ENCODE measurements at regions not wholly inside any gene's neighbourhood (a gene's known extent, or its start where the extent isn't known, plus 50 kb on each side); places are given as distances from the start of the nearest gene placed in this dataset.
"Not testable (repeated sequence)": the region's sequence is repeated elsewhere in the genome, so short reads cannot be mapped to it uniquely, and the experiment has no call there.

- no peaks in the 10 kb centered on the region for H3K4me1 ChIP-seq
- no peak for DNase-seq
- H3K27ac ChIP-seq, result no peak overlapping the region
- no peaks in the 10 kb centered on the region for H3K36me3 ChIP-seq
- no peaks in the 10 kb centered on the region for H3K9me3 ChIP-seq
- 80 to 85% methylated on average over 4 of the region's 4 CpGs for WGBS, 2 donors
- no peaks in the 10 kb centered on the region for H3K27me3 ChIP-seq
- TF ChIP-seq CTCF (IDR thresholded peaks at IDR 0.05), result no peak
- no peak for TF ChIP-seq POLR2A (IDR thresholded peaks at IDR 0.05)
- intact Hi-C loops (cut with DNase I), result no loop called here
- no peak overlapping the region for H3K4me3 ChIP-seq (replicated peaks in 1 of 3)
Measured at GRCh38 chr15:35271371-35272043, 186.4 kb upstream of the NANOGP8 start.

- Histone ChIP-seq H3K4me3 (replicated peaks in 1 of 3) (no peak overlapping the region), H3K27ac (no peak overlapping the region), H3K27me3 (no peaks in the 10 kb centered on the region), H3K36me3 (no peaks in the 10 kb centered on the region), H3K4me1 (no peaks in the 10 kb centered on the region), H3K9me3 (no peaks in the 10 kb centered on the region)
- no peak for TF ChIP-seq CTCF (IDR thresholded peaks at IDR 0.05)
- TF ChIP-seq POLR2A (IDR thresholded peaks at IDR 0.05), result no peak
- intact Hi-C loops (cut with DNase I), result no loop called here
- 62 to 64% methylated on average over 5 of the region's 5 CpGs for WGBS, 2 donors
- DNase-seq, result no peak
Measured at GRCh38 chr15:35260941-35261340, 175.8 kb upstream of the NANOGP8 start.

GRCh38 chr15:35260274-35260673, 175.2 kb upstream of the NANOGP8 start:
- H3K4me3 ChIP-seq (replicated peaks in 1 of 3); H3K27me3 ChIP-seq; H3K36me3 ChIP-seq; H3K9me3 ChIP-seq; intact Hi-C loops (cut with DNase I); H3K27ac ChIP-seq; H3K4me1 ChIP-seq; DNase-seq: not testable (repeated sequence)
- 97 to 98% methylated on average over 6 of the region's 6 CpGs for WGBS, 2 donors

- Histone ChIP-seq H3K4me3 (replicated peaks in 1 of 3) (no peak overlapping the region), H3K27me3 (no peaks in the 10 kb centered on the region), H3K4me1 (no peaks in the 10 kb centered on the region), H3K27ac (no peak overlapping the region), H3K9me3 (no peaks in the 10 kb centered on the region), H3K36me3 (no peaks in the 10 kb centered on the region)
- no peak for DNase-seq
- WGBS, 2 donors, result 70 to 83% methylated on average over 2 of the region's 2 CpGs
- intact Hi-C loops (cut with DNase I), result no loop called here
- TF ChIP-seq CTCF (IDR thresholded peaks at IDR 0.05) (no peak), POLR2A (IDR thresholded peaks at IDR 0.05) (no peak)
Measured at GRCh38 chr15:35256551-35256950, 171.5 kb upstream of the NANOGP8 start.

GRCh38 chr15:35256141-35256540, 171.0 kb upstream of the NANOGP8 start:
- Histone ChIP-seq H3K4me3 (replicated peaks in 1 of 3) (no peak overlapping the region), H3K36me3 (no peaks in the 10 kb centered on the region), H3K9me3 (no peaks in the 10 kb centered on the region), H3K27ac (no peak overlapping the region), H3K27me3 (no peaks in the 10 kb centered on the region), H3K4me1 (no peaks in the 10 kb centered on the region)
- DNase-seq, result no peak
- no peak for TF ChIP-seq POLR2A (IDR thresholded peaks at IDR 0.05)
- TF ChIP-seq CTCF (IDR thresholded peaks at IDR 0.05), result no peak
- intact Hi-C loops (cut with DNase I), result no loop called here
- 46 to 72% methylated on average over 2 of the region's 2 CpGs for WGBS, 2 donors

GRCh38 chr15:35254908-35255307, 169.8 kb upstream of the NANOGP8 start:
- H3K4me3 ChIP-seq (replicated peaks in 1 of 3); H3K9me3 ChIP-seq; H3K27me3 ChIP-seq; H3K36me3 ChIP-seq; H3K4me1 ChIP-seq; DNase-seq; intact Hi-C loops (cut with DNase I); H3K27ac ChIP-seq: not testable (repeated sequence)
- WGBS, 2 donors, result 92 to 95% methylated on average over 5 of the region's 5 CpGs

Measured in thyroid gland (tissue), 4 donors.